IMR-90 (cell line): ENCODE measurements at regions not wholly inside any gene's neighbourhood (a gene's known extent, or its start where the extent isn't known, plus 50 kb on each side); places are given as distances from the start of the nearest gene placed in this dataset.
A peak's percentile ranks its signal among the peaks of the same experiment; 100 is the strongest.

Source experiments
- ATAC-seq: fragments of 200-7000 bp; cut with Tn5 transposase; 2 replicates; pipeline ENCODE4 v1.9.1; 2020; ENCODE audit warnings: low read depth, mild to moderate bottlenecking, moderate library complexity
- BruUV-seq: library from RNA; stranded (reverse); fragments of 400-500 nt; replicated peaks from 2 replicates; lab custom pipeline; 2021; lab: Mats Ljungman, UMichigan
- CTCF ChIA-PET: fragments of 300-600 bp; formaldehyde crosslinking; extraction: SDS; loops from one replicate; lab custom pipeline; 2021; ENCODE audit warnings: antibody characterized with exemption; lab: Yijun Ruan, JAX
- POLR2A ChIA-PET: fragments of 300-600 bp; sonication (Branson Sonifier 250); formaldehyde crosslinking; loops from one replicate; lab custom pipeline; 2022; ENCODE audit warnings: antibody characterized with exemption; ENCODE audit not compliant: unreplicated experiment; lab: Charles Lee
- DNase-seq: peaks from one replicate; pipeline ENCODE4 v3.0.0; 2013
- H2AFZ ChIP-seq: replicated peaks from 2 replicates; pipeline ENCODE3; 2013; ENCODE audit warnings: low read length, mild to moderate bottlenecking; ENCODE audit not compliant: poor library complexity
- H2AK5ac ChIP-seq: 2 replicates; pipeline ENCODE4 v1.6.1; 2013; ENCODE audit warnings: low read depth, low read length, inconsistent platforms
- H2AK9ac ChIP-seq: replicated peaks from 2 replicates; pipeline ENCODE3; 2013; ENCODE audit warnings: mild to moderate bottlenecking, low read depth, low read length, moderate library complexity; ENCODE audit not compliant: poor library complexity
- H2BK120ac ChIP-seq: 2 replicates; pipeline ENCODE4 v1.6.1; 2013; ENCODE audit warnings: low read depth, low read length, inconsistent platforms
- H2BK15ac ChIP-seq: 3 replicates; pipeline ENCODE4 v1.6.1; 2013; ENCODE audit warnings: low read depth, low read length, inconsistent platforms
- H2BK20ac ChIP-seq: 2 replicates; pipeline ENCODE4 v1.6.1; 2013; ENCODE audit warnings: low read depth, mild to moderate bottlenecking, inconsistent platforms, low read length, moderate library complexity
- H2BK5ac ChIP-seq: 2 replicates; pipeline ENCODE4 v1.6.1; 2013; ENCODE audit warnings: mild to moderate bottlenecking, low read depth, low read length, inconsistent platforms; ENCODE audit not compliant: poor library complexity, severe bottlenecking
- H3K14ac ChIP-seq: replicated peaks from 2 replicates; pipeline ENCODE4 v1.6.1; 2013; ENCODE audit warnings: low read depth, low read length, inconsistent platforms
- H3K18ac ChIP-seq: 2 replicates; pipeline ENCODE4 v1.6.1; 2013; ENCODE audit warnings: low read depth, low read length, control low read depth
- H3K23ac ChIP-seq: 2 replicates; pipeline ENCODE4 v1.6.1; 2013; ENCODE audit warnings: low read depth, low read length, inconsistent platforms
- H3K27ac ChIP-seq: 2 replicates; pipeline ENCODE4 v1.5.1; 2013; ENCODE audit warnings: mild to moderate bottlenecking, control low read depth, low read length; ENCODE audit not compliant: insufficient read depth
- H3K27me3 ChIP-seq: 2 replicates; pipeline ENCODE4 v1.6.1; 2013; ENCODE audit warnings: low read length; ENCODE audit not compliant: control insufficient read depth, insufficient read depth
- H3K36me3 ChIP-seq: 2 replicates; pipeline ENCODE4 v1.6.1; 2013; ENCODE audit warnings: low read length, mixed read lengths; ENCODE audit not compliant: control insufficient read depth, insufficient read depth
- H3K4ac ChIP-seq: 2 replicates; pipeline ENCODE4 v1.6.1; 2013; ENCODE audit warnings: low read depth, low read length, inconsistent platforms
- H3K4me1 ChIP-seq: 2 replicates; pipeline ENCODE4 v1.6.1; 2013; ENCODE audit warnings: low read length, mixed read lengths; ENCODE audit not compliant: control insufficient read depth, insufficient read depth
- H3K4me2 ChIP-seq: 2 replicates; pipeline ENCODE4 v1.6.1; 2013; ENCODE audit warnings: low read depth, mild to moderate bottlenecking, control low read depth, low read length, moderate library complexity
- H3K4me3 ChIP-seq: 2 replicates; pipeline ENCODE4 v1.5.1; 2013; ENCODE audit warnings: low read depth, mild to moderate bottlenecking, control low read depth, low read length, moderate library complexity; ENCODE audit not compliant: insufficient read depth
- H3K56ac ChIP-seq: 2 replicates; pipeline ENCODE4 v1.6.1; 2013; ENCODE audit warnings: low read length, inconsistent platforms; ENCODE audit not compliant: insufficient read depth; ENCODE audit errors: extremely low read depth
- H3K79me1 ChIP-seq, 2 experiments: 2 replicates each; pipeline ENCODE4 v1.6.1; 2013; ENCODE audit warnings: low read length in 2 of 2, inconsistent platforms in 1 of 2, low read depth in 1 of 2
- H3K9ac ChIP-seq: 2 replicates; pipeline ENCODE4 v1.6.1; 2013; ENCODE audit warnings: low read depth, low read length, control low read depth
- H3K9me1 ChIP-seq: 2 replicates; pipeline ENCODE4 v1.6.1; 2013; ENCODE audit warnings: low read length, inconsistent platforms; ENCODE audit not compliant: insufficient read depth
- H3K9me3 ChIP-seq: 2 replicates; pipeline ENCODE4 v1.6.1; 2013; ENCODE audit warnings: low read length; ENCODE audit not compliant: control insufficient read depth, insufficient read depth
- H4K20me1 ChIP-seq: 2 replicates; pipeline ENCODE4 v1.6.1; 2013; ENCODE audit warnings: low read length, inconsistent platforms; ENCODE audit not compliant: insufficient read depth
- H4K5ac ChIP-seq: 2 replicates; pipeline ENCODE4 v1.6.1; 2013; ENCODE audit warnings: mild to moderate bottlenecking, low read depth, low read length, control low read depth
- H4K8ac ChIP-seq, 2 experiments: 2 replicates each; pipeline ENCODE4 v1.6.1; 2013; ENCODE audit warnings: low read depth in 2 of 2, low read length in 2 of 2, control low read depth in 1 of 2, inconsistent platforms in 1 of 2
- H4K91ac ChIP-seq: 2 replicates; pipeline ENCODE4 v1.6.1; 2013; ENCODE audit warnings: low read depth, low read length, inconsistent platforms; ENCODE audit not compliant: insufficient read depth
- BHLHE40 ChIP-seq: fragments of 150-350 bp; IDR thresholded peaks from 2 replicates; pipeline ENCODE4 v1.6.1; 2016; ENCODE audit warnings: mild to moderate bottlenecking, low read depth, low read length
- CEBPB ChIP-seq: IDR thresholded peaks from 2 replicates; pipeline ENCODE4 v1.6.1; 2012; ENCODE audit warnings: low read depth, low read length, improper control_type of control experiment
- CHD1 ChIP-seq: IDR thresholded peaks from 2 replicates; pipeline ENCODE4 v1.6.1; 2012; ENCODE audit warnings: low read depth, low read length, improper control_type of control experiment
- CTCF ChIP-seq: conservative IDR thresholded peaks from 2 replicates; pipeline ENCODE4 v1.5.1; 2012; ENCODE audit warnings: mild to moderate bottlenecking, low read depth, low read length, improper control_type of control experiment
- FOS ChIP-seq: fragments of 150-350 bp; IDR thresholded peaks from 2 replicates; pipeline ENCODE4 v1.6.1; 2016; ENCODE audit warnings: low read depth, low read length
- MAFK ChIP-seq: IDR thresholded peaks from 2 replicates; pipeline ENCODE4 v1.6.1; 2012; ENCODE audit warnings: low read depth, low read length, improper control_type of control experiment
- MAZ ChIP-seq: IDR thresholded peaks from 2 replicates; pipeline ENCODE4 v1.6.1; 2012; ENCODE audit warnings: low read depth, mild to moderate bottlenecking, low read length, improper control_type of control experiment, moderate library complexity, borderline replicate concordance
- MXI1 ChIP-seq: IDR thresholded peaks from 2 replicates; pipeline ENCODE4 v1.6.1; 2012; ENCODE audit warnings: low read depth, mild to moderate bottlenecking, low read length, moderate library complexity, borderline replicate concordance
- NFE2L2 ChIP-seq: fragments of 150-350 bp; IDR thresholded peaks from 2 replicates; pipeline ENCODE4 v1.6.1; 2016; ENCODE audit warnings: low read depth, mild to moderate bottlenecking, low read length
- POLR2A ChIP-seq: IDR thresholded peaks from 2 replicates; pipeline ENCODE4 v1.6.1; 2012; ENCODE audit warnings: mild to moderate bottlenecking, low read depth, low read length
- RAD21 ChIP-seq: IDR thresholded peaks from 2 replicates; pipeline ENCODE4 v1.6.1; 2012; ENCODE audit warnings: low read length, improper control_type of control experiment
- RCOR1 ChIP-seq: IDR thresholded peaks from 2 replicates; pipeline ENCODE4 v1.6.1; 2012; ENCODE audit warnings: mild to moderate bottlenecking, low read length, improper control_type of control experiment; ENCODE audit not compliant: insufficient replicate concordance
- RFX5 ChIP-seq: IDR thresholded peaks from 2 replicates; pipeline ENCODE4 v1.8.0; 2012; ENCODE audit warnings: low read depth, mild to moderate bottlenecking, low read length, moderate library complexity
- WGBS, 2 experiments: methylation state at CpG; one replicate each; pipeline versions ENCODE4 v1.1.5 to v1.1.7; 2013; ENCODE audit warnings: missing lambda C conversion rate in 2 of 2; ENCODE audit not compliant: insufficient read length in 1 of 2; ENCODE audit errors: extremely low coverage in 2 of 2; 5-methylcytosine and 5-hydroxymethylcytosine counted together
- dilution Hi-C: fragments of 300-500 bp; cut with HindIII; formaldehyde crosslinking; loops from one replicate; pipeline ENCODE4 v1.14.3; 2018; ENCODE audit warnings: low sequenced_read_pairs; ENCODE audit not compliant: unreplicated experiment
- in situ Hi-C: fragments of 300-500 bp; cut with MboI; formaldehyde crosslinking; loops from 3 replicates; pipeline ENCODE4 v1.14.3; 2019; ENCODE audit warnings: low sequenced_read_pairs, inconsistent platforms, mixed read lengths
- intact Hi-C: fragments of 100-400 bp; cut with micrococcal nuclease; formaldehyde crosslinking; loops from 2 replicates; pipeline ENCODE4 v1.10.0; 2022
- TF ChIP-seq, protein P1 (sequence below): fragments of 150-350 bp; IDR thresholded peaks from 2 replicates; pipeline ENCODE4 v1.6.1; 2017; ENCODE audit warnings: mild to moderate bottlenecking, antibody characterized with exemption, low read length, low read depth

- peak overlapping the region; percentile 53 for H2BK5ac ChIP-seq
- ChIA-PET CTCF (no interaction called here), POLR2A (no interaction called here)
- peak overlapping the region; percentile 3; the same call in 1 of the 2 replicates for H3K27ac ChIP-seq
- WGBS, 2 experiments: 20% methylated on average over 2 of the region's 12 CpGs; no CpG with 5 or more reads in 1 of the 2 experiments
- dilution Hi-C loops (no loop called here), intact Hi-C loops (no loop called here), in situ Hi-C loops (no loop called here)
- H3K18ac ChIP-seq: peak overlapping the region; percentile 58
- peak overlapping the region; percentile 46; the same call in 1 of the 2 replicates for H2BK120ac ChIP-seq
- peak; percentile 97 for ATAC-seq
- no peak overlapping the region for H3K23ac ChIP-seq
- H3K9me1 ChIP-seq: peaks cover 6% of the 10 kb centered on the region; the same call in 1 of the 2 replicates
- peaks cover 3% of the 10 kb centered on the region; the same call in 1 of the 2 replicates for H3K4me1 ChIP-seq
- H2AK5ac ChIP-seq: peak overlapping the region; percentile 6; the same call in 1 of the 2 replicates
- H2AFZ ChIP-seq: no peak overlapping the region
- peak overlapping the region; percentile 34 for H3K4ac ChIP-seq
- no peak overlapping the region for H3K9ac ChIP-seq
- peaks cover 32% of the 10 kb centered on the region for H3K27me3 ChIP-seq
- H4K8ac ChIP-seq: no peak overlapping the region
- BruUV-seq: no TSS peak
- DNase-seq: peak; percentile 96
- H3K9me3 ChIP-seq: peaks cover 3% of the 10 kb centered on the region
- H3K4me3 ChIP-seq: peak overlapping the region; percentile 11; the same call in 1 of the 2 replicates
- no peak overlapping the region for H3K56ac ChIP-seq
- H2BK15ac ChIP-seq: no peak overlapping the region
- H2AK9ac ChIP-seq: no peak overlapping the region
- H3K36me3 ChIP-seq: no peaks in the 10 kb centered on the region
- H3K4me2 ChIP-seq: peak overlapping the region; percentile 94
- H2BK20ac ChIP-seq: peak overlapping the region; percentile 57; the same call in 1 of the 2 replicates
- no peak overlapping the region for H3K14ac ChIP-seq
- 0 out of 2 replicates have a peak, but pooled peaks cover 5% of the 10 kb centered on the region for H4K20me1 ChIP-seq
- H4K5ac ChIP-seq: no peak overlapping the region; the same call in 1 of the 2 replicates
- H4K91ac ChIP-seq: no peak overlapping the region
- no peaks in the 10 kb centered on the region for H3K79me1 ChIP-seq
- peak; percentile 38; the same call in 1 of the 2 replicates for TF ChIP-seq CEBPB
- TF ChIP-seq BHLHE40: peak; percentile 77
- TF ChIP-seq, protein P1, sequence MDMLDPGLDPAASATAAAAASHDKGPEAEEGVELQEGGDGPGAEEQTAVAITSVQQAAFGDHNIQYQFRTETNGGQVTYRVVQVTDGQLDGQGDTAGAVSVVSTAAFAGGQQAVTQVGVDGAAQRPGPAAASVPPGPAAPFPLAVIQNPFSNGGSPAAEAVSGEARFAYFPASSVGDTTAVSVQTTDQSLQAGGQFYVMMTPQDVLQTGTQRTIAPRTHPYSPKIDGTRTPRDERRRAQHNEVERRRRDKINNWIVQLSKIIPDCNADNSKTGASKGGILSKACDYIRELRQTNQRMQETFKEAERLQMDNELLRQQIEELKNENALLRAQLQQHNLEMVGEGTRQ: no peak
- no peak for TF ChIP-seq RFX5
- no peak for TF ChIP-seq MAZ
- TF ChIP-seq CHD1: no peak
- no peak for TF ChIP-seq POLR2A
- TF ChIP-seq NFE2L2: peak; percentile 90
- 0 out of 2 replicates have a peak, but pooled peaks have one; percentile 5 for TF ChIP-seq RAD21
- no peak for TF ChIP-seq CTCF
- peak; percentile 96 for TF ChIP-seq FOS
- TF ChIP-seq RCOR1: peak; percentile 14
- peak; percentile 44; the same call in 1 of the 2 replicates for TF ChIP-seq MAFK
- TF ChIP-seq MXI1: no peak
These were observed 152.9 kb downstream of the SPP2 start for GRCh38 chr2:234203135-234203984.
